CD4-positive, alpha-beta T cell treated with Interleukin-1 beta for 1 hour (primary cell): ENCODE measurements at regions not wholly inside any gene's neighbourhood (a gene's known extent, or its start where the extent isn't known, plus 50 kb on each side); places are given as distances from the start of the nearest gene placed in this dataset.
"Not testable (repeated sequence)": the region's sequence is repeated elsewhere in the genome, so short reads cannot be mapped to it uniquely, and the experiment has no call there.

ENCODE experiments used
- DNase-seq, 2 donors: peaks; one replicate each; pipeline ENCODE4 v3.0.0-alpha.2; 2020 to 2022

DNA sequence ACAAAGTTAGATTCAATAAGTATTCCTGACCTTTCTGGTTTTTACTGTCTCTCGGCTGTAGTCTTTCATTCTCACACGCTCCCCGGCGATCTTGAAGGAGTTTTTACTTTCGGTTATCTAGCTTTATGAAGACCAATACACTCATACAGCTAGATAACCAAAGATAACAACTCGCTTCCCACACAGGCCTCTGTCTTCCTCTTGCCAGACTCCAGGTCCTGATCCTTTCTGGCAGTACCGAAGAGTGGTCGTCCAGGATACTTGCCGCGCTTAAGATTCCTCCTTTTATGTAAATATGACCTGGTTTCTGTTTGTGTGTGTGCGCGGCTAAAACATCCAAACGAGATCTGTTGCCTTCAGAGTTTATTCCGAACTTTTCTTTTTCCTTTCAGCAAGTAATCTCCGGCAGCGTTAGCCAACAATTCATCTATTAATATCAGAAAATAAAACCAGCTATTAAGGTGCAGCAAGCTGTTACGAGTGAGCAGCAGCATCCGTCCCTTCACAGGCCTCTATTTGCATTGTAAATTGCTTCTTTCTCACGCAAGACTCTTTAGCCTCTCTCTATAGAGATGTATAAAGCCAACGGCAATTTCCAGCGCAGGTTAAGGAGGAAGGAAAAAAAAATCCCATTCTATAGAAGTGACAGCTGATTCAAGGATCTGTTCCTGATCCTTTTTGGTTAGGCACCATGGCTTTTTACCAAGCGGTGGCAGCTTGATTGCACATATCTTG, 216.1 kb downstream of the MEF2C start:
- DNase-seq: no peak

GRCh38 chr5:88665750-88666215, 217.2 kb downstream of the MEF2C start:
- DNase-seq: no peak

DNA sequence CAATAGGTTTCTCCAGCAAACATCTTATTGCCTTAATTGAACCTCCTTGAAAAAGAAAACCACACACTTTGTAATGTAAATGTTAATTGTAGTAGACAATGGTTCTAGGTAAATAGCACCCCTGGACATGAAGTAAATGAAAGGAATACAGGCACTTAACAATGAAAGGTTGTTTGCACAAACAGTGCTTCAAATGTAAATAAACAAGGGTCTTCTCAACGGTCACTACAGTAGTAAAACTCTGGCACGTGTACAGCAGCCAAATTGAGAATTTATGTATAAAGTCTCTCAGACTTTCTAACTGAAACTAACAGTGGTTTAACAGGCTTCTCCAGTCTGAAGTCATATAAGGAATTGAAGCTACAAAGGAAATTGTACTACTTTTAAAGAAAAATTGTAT, 218.3 kb downstream of the MEF2C start:
- no peak for DNase-seq

- DNase-seq: no peak
Observed at GRCh38 chr5:88663793-88664216, 219.2 kb downstream of the MEF2C start.

- no peak for DNase-seq
Observed at GRCh38 chr5:88662846-88663245, 220.1 kb downstream of the MEF2C start.

GRCh38 chr5:88661806-88662207, 221.2 kb downstream of the MEF2C start:
- DNase-seq: no peak

DNA sequence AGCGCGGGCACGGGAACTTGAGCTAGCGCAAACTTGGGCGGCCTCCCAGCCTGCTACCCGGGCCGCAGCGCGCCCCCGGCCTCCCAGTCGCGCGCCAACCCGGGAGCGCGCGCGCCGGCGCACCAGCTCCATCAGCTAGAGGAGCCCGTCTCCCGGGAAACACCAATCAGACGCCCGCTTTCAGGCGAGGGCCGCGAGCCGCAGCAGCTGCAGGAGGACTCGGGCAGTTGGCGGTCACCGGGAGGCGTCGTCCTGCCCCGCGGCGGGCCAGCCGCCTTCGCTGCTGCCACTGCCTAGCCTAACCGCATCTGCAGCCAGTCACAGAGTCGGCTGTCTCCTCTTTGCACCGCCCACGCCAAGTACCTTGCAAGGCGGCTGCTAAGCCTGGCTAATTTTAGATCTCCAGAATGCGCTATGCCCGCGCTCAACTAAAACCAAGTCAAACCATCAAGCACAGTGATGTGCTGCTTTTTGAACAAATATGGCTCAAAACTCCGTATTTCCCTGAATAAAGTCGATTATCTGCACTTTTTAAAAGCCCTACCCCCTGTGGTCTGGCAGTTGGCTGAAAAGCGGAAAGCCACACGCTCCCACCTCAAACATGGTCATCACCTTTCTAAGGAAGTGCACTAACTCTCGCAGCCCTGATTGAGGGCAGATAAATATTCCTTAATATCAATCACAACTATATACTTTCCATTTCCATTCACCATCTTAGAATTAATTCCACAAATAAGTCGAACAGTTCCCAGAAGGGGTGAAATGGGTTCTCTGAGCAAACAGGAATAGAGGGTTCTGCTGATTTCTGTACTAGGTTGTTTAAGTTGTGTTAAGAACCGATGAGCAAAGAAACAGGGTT, 221.8 kb downstream of the MEF2C start:
- DNase-seq: peak in 1 of 2 donors; percentile 11

- DNase-seq: no peak
Observed at GRCh38 chr5:88660264-88660946, 222.6 kb downstream of the MEF2C start.

DNA sequence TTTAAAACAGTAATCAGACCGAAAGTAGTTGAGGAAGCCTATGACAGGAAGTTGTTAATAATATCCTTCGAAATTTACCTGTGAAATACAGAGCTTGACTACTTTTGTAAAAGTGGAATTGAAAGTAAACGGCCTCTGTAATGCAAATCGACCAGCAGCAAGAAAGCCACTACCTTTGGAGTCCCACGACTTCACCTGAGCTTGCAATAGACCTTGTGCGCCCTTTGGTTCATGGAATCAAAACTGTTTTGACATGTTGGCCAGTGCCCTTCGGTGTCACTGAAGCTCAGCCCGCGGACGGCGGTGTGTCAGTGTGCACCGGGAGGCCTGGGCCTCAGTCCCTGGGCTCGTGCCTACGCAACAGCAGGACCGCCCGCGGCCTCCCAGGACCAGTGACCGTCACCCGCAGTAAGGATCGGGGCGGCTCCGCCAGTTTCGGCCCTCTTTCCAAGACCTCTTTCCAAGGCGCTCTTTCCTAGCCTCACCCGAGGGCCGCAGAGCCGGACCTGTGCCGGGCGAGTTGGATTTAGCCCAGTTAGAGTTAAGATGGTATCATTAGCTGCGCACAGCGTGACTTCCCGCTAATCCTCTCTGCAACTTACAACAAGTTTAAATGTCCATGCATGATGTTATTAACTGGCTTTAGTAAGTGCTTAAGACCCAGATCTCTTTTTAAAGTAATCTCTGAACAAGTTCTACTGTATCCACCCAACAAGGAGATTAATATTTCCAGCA, 223.3 kb downstream of the MEF2C start:
- DNase-seq: no peak

GRCh38 chr5:88658886-88659285, 224.1 kb downstream of the MEF2C start:
- DNase-seq: no peak

DNA sequence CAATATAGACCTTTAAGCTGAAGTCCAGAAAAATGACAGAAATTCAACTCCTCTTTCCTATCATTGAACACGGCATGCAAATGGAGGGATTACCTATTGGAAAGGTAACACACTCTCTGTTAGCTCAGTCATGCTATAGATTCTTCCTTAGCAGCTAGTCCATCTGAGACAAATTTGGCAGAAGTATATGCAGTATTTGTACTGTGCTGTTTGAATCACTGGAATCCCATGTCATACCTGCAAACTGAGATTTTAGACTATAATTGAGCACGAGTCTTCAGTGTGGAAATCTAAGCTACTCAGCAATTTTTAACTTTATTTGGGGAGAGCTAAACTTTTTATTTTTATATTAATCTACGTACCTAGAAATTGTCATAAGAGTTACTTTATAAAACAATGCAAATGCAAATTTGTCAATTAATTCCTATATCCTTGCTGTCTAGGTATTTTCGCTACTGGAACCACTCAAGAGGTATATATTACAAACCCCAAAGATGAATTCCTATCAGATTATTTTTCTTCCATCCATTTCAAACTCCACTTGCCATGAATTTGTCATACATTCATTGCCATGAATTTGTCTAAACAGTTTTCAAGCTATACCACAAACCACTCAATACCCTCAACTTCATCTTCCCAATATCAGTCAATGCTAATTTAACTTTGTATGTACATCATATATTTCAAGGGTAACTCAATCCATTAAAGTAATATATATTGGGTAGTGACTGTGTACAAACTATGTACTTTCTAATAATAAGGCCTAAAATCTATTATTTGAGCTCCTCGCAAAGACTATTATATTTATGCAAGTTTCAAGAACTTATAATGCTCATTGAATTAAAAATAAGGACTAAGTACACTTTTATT, 224.8 kb downstream of the MEF2C start:
- no peak for DNase-seq

- no peak for DNase-seq
Observed at GRCh38 chr5:88657136-88657535, 225.8 kb downstream of the MEF2C start.

GRCh38 chr5:88656221-88656950, 226.6 kb downstream of the MEF2C start:
- DNase-seq: no peak

DNA sequence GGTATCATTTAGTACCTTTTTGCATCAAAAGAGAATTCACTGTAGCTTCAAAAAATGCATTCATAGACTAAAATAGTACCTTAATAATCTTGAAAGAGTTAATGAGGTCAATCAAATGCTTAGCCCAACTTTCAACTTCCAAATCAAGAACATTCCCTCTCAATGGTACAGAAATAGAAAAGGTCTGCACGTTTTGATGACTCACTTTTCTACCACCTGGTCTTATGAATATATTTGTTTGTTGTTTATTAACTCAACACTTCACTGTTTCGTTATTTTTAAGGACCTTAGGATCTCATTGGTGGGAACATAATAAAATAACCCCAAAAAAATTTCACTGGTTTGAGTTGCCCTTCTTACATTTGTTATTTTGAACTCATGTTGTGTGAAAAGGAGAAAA, 229.5 kb downstream of the MEF2C start:
- DNase-seq: no peak

GRCh38 chr5:88647901-88648300, 235.1 kb downstream of the MEF2C start:
- no peak for DNase-seq

DNA sequence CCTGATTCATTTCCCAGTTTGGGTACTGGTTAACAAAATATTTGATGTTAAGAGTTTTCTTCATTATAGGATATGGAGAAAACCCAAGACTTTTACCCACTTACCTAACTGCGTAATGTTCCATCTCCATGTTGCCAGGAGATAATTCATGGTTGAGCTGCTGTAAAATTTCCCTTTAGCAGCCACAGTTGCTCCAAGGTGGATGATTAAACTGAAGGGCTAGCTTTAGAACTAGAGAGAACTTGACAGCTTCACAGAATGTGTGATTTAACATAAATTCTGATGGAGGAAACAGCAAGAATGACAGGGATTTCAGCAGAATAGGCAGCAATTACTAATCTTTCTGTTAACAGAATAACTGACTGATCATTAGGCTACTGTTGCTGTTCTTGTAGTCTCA, 236.1 kb downstream of the MEF2C start:
- DNase-seq: no peak

DNA sequence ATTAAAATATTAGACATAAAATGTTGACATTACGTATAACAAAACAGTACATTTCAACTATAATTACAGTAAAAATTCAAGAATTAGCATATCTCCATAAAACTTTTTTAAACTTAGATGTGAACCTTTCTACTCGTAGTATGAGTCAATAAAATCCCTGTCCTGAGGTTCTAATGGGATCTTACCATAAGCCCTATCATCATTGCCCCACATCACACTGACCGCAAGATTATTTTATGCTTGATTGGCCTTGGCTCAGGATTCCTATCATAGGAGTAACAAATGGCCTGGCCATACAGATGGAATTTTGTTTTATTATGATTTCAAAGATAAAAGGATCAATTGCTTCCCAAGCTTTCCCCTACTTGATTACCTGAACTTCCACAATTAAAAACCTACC, 238.3 kb downstream of the MEF2C start:
- no peak for DNase-seq

GRCh38 chr5:88643315-88643714, 239.7 kb downstream of the MEF2C start:
- no peak for DNase-seq

- DNase-seq: no peak
Observed at GRCh38 chr5:88634014-88634413, 249.0 kb downstream of the MEF2C start.

GRCh38 chr5:88622890-88623289, 260.1 kb downstream of the MEF2C start:
- DNase-seq: not testable (repeated sequence)

DNA sequence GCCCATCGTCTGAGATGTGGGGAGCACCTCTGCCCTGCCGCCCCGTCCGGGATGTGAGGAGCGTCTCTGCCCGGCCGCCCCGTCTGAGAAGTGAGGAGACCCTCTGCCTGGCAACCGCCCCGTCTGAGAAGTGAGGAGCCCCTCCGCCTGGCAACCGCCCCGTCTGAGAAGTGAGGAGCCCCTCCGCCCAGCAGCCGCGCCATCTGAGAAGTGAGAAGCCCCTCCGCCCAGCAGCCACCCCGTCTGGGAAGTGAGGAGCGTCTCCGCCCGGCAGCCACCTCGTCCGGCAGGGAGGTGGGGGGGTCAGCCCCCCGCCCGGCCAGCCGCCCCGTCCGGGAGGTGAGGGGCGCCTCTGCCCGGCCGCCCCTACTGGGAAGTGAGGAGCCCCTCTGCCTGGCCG, 267.2 kb downstream of the MEF2C start:
- not testable (repeated sequence) for DNase-seq
